ENCODE measurements at regions not wholly inside any gene's neighbourhood (a gene's known extent, or its start where the extent isn't known, plus 50 kb on each side); places are given as distances from the start of the nearest gene placed in this dataset.

- Mint-ChIP-seq H3K36me3 (no peaks in the 10 kb centered on the region), H3K27me3 (no peaks in the 10 kb centered on the region), H3K27ac (no peak overlapping the region), H3K4me3 (no peak overlapping the region), H3K4me1 (no peaks in the 10 kb centered on the region), H3K9me3 (no peaks in the 10 kb centered on the region)
- ATAC-seq: no peak
Observed at GRCh38 chr13:106173891-106174610, 361.4 kb downstream of the EFNB2 start.

GRCh38 chr13:106173346-106173745 lies 362.1 kb downstream of the EFNB2 start:
- Mint-ChIP-seq H3K4me1 (no peaks in the 10 kb centered on the region), H3K27me3 (no peaks in the 10 kb centered on the region), H3K27ac (no peak overlapping the region), H3K9me3 (no peaks in the 10 kb centered on the region), H3K4me3 (no peak overlapping the region), H3K36me3 (no peaks in the 10 kb centered on the region)
- ATAC-seq: no peak

- Mint-ChIP-seq H3K27me3 (no peaks in the 10 kb centered on the region), H3K27ac (no peak overlapping the region), H3K4me3 (no peak overlapping the region), H3K4me1 (no peaks in the 10 kb centered on the region), H3K36me3 (no peaks in the 10 kb centered on the region), H3K9me3 (no peaks in the 10 kb centered on the region)
- no peak for ATAC-seq
Observed at GRCh38 chr13:106172176-106172905, 363.1 kb downstream of the EFNB2 start.

GRCh38 chr13:106163426-106163825 lies 372.0 kb downstream of the EFNB2 start:
- Mint-ChIP-seq H3K4me3 (no peak overlapping the region), H3K4me1 (no peaks in the 10 kb centered on the region), H3K9me3 (peaks cover 3% of the 10 kb centered on the region), H3K27me3 (no peaks in the 10 kb centered on the region), H3K27ac (no peak overlapping the region), H3K36me3 (no peaks in the 10 kb centered on the region)
- no peak for ATAC-seq

DNA sequence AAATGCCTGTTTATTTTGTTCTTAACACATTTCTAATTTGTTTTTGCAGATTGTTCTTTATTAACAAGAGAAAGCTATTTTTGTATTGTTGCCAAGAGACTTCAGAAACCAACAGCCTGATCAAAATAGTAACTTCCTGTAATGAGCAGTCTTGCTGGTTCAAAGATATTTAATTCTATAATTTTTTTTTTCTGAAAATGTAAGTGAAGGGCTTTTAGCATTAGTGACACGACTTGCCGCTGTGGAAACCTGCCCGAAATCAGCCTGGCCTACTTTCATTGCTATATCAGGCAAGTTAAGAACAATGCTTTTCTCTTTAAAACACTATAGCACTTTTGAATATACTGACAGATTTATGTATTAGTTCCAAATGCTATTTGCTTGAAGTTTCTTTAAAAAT lies 374.3 kb downstream of the EFNB2 start:
- Mint-ChIP-seq H3K4me3 (no peak overlapping the region), H3K9me3 (peaks cover 3% of the 10 kb centered on the region), H3K36me3 (no peaks in the 10 kb centered on the region), H3K27ac (no peak overlapping the region), H3K27me3 (no peaks in the 10 kb centered on the region), H3K4me1 (no peaks in the 10 kb centered on the region)
- no peak for ATAC-seq

- H3K4me3 Mint-ChIP-seq: no peak overlapping the region
- no peak overlapping the region for H3K27ac Mint-ChIP-seq
- ATAC-seq: no peak
- no peaks in the 10 kb centered on the region for H3K27me3 Mint-ChIP-seq
- no peaks in the 10 kb centered on the region for H3K4me1 Mint-ChIP-seq
- no peaks in the 10 kb centered on the region for H3K36me3 Mint-ChIP-seq
- H3K9me3 Mint-ChIP-seq: peaks cover 3% of the 10 kb centered on the region
Observed at GRCh38 chr13:106159295-106160195, 375.9 kb downstream of the EFNB2 start.

GRCh38 chr13:106156468-106156867 lies 379.0 kb downstream of the EFNB2 start:
- no peak overlapping the region for H3K27ac Mint-ChIP-seq

GRCh38 chr13:106155411-106155810 lies 380.1 kb downstream of the EFNB2 start:
- Mint-ChIP-seq H3K9me3 (peaks cover 4% of the 10 kb centered on the region), H3K4me3 (no peak overlapping the region), H3K27me3 (no peaks in the 10 kb centered on the region), H3K27ac (no peak overlapping the region), H3K36me3 (no peaks in the 10 kb centered on the region), H3K4me1 (no peaks in the 10 kb centered on the region)
- no peak for ATAC-seq

More at GRCh38 chr13:106156468-106156867, 379.0 kb downstream of the EFNB2 start:
- Mint-ChIP-seq H3K4me1 (no peaks in the 10 kb centered on the region), H3K27me3 (no peaks in the 10 kb centered on the region), H3K4me3 (no peak overlapping the region), H3K36me3 (no peaks in the 10 kb centered on the region), H3K9me3 (peaks cover 4% of the 10 kb centered on the region)
- no peak for ATAC-seq

- no peaks in the 10 kb centered on the region for H3K27me3 Mint-ChIP-seq
- H3K4me3 Mint-ChIP-seq: no peak overlapping the region
- H3K27ac Mint-ChIP-seq: no peak overlapping the region
- ATAC-seq: no peak
- H3K36me3 Mint-ChIP-seq: no peaks in the 10 kb centered on the region
- H3K4me1 Mint-ChIP-seq: no peaks in the 10 kb centered on the region
- H3K9me3 Mint-ChIP-seq: peaks cover 4% of the 10 kb centered on the region
Observed at GRCh38 chr13:106153876-106154275, 381.6 kb downstream of the EFNB2 start.

DNA sequence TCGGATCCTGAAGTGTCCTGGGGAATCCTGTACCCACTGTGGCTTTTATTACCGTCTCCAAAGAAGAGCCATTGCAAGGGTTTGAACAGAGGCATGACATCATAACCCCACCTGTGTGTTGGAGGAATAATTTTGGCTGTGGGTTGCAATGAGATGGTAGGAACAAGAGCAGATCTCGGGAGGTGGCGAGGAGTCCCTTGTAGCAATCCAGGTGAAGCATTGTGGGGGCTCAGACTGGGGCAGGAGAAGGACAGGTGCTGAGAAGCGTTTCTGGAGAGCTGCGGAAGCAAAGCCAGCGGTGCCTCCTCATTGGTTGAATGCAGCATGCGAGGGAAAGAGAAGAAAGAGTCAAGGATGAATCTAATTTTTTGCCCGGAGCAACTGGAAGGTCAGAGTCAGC lies 382.4 kb downstream of the EFNB2 start:
- Mint-ChIP-seq H3K27me3 (no peaks in the 10 kb centered on the region), H3K4me3 (no peak overlapping the region), H3K9me3 (peaks cover 4% of the 10 kb centered on the region), H3K36me3 (no peaks in the 10 kb centered on the region), H3K4me1 (no peaks in the 10 kb centered on the region), H3K27ac (no peak overlapping the region)
- no peak for ATAC-seq

- no peak for ATAC-seq
- Mint-ChIP-seq H3K27me3 (no peaks in the 10 kb centered on the region), H3K27ac (no peak overlapping the region), H3K4me1 (no peaks in the 10 kb centered on the region), H3K9me3 (peaks cover 4% of the 10 kb centered on the region), H3K36me3 (no peaks in the 10 kb centered on the region), H3K4me3 (no peak overlapping the region)
Observed at GRCh38 chr13:106152047-106152446, 383.4 kb downstream of the EFNB2 start.

- Mint-ChIP-seq H3K4me3 (no peak overlapping the region), H3K27ac (no peak overlapping the region), H3K4me1 (no peaks in the 10 kb centered on the region), H3K36me3 (no peaks in the 10 kb centered on the region), H3K9me3 (peaks cover 4% of the 10 kb centered on the region), H3K27me3 (no peaks in the 10 kb centered on the region)
- no peak for ATAC-seq
Observed at GRCh38 chr13:106151056-106151699, 384.3 kb downstream of the EFNB2 start.

- H3K4me3 Mint-ChIP-seq: no peak overlapping the region
- no peaks in the 10 kb centered on the region for H3K4me1 Mint-ChIP-seq
- H3K27ac Mint-ChIP-seq: no peak overlapping the region
- peaks cover 2% of the 10 kb centered on the region for H3K9me3 Mint-ChIP-seq
- ATAC-seq: no peak
- no peaks in the 10 kb centered on the region for H3K27me3 Mint-ChIP-seq
- no peaks in the 10 kb centered on the region for H3K36me3 Mint-ChIP-seq
Observed at GRCh38 chr13:106145997-106146864, 389.2 kb downstream of the EFNB2 start.

- Mint-ChIP-seq H3K9me3 (peaks cover 2% of the 10 kb centered on the region), H3K27me3 (no peaks in the 10 kb centered on the region), H3K27ac (no peak overlapping the region), H3K4me1 (no peaks in the 10 kb centered on the region), H3K36me3 (no peaks in the 10 kb centered on the region), H3K4me3 (no peak overlapping the region)
- ATAC-seq: no peak
Observed at GRCh38 chr13:106145070-106145469, 390.4 kb downstream of the EFNB2 start.
